ENCODE measurements at regions not wholly inside any gene's neighbourhood (a gene's known extent, or its start where the extent isn't known, plus 50 kb on each side); places are given as distances from the start of the nearest gene placed in this dataset.

GRCh38 chr4:22217480-22217879 lies 268.9 kb upstream of the KCNIP4 start:
- DNase-seq, result no peak

- no peak for DNase-seq
Measured at GRCh38 chr4:22216278-22216677, 267.7 kb upstream of the KCNIP4 start.

GRCh38 chr4:22215084-22215483 lies 266.5 kb upstream of the KCNIP4 start:
- DNase-seq, result no peak

GRCh38 chr4:22203711-22204011 lies 255.1 kb upstream of the KCNIP4 start:
- no peak for DNase-seq

GRCh38 chr4:22202975-22203710 lies 254.6 kb upstream of the KCNIP4 start:
- DNase-seq, result no peak

- no peak for DNase-seq
Measured at GRCh38 chr4:22202246-22202974, 253.8 kb upstream of the KCNIP4 start.

GRCh38 chr4:22201256-22201655 lies 252.7 kb upstream of the KCNIP4 start:
- no peak for DNase-seq

- no peak for DNase-seq
Measured at GRCh38 chr4:22196551-22196950, 248.0 kb upstream of the KCNIP4 start.

GRCh38 chr4:22192084-22192511 lies 243.5 kb upstream of the KCNIP4 start:
- peak in 2 of 3 experiments; percentile 4 to 56 for DNase-seq

- no peak for DNase-seq
Measured at GRCh38 chr4:22191565-22191964, 243.0 kb upstream of the KCNIP4 start.

GRCh38 chr4:22190855-22191254 lies 242.3 kb upstream of the KCNIP4 start:
- no peak for DNase-seq

- peak in 2 of 3 experiments; percentile 18 to 65 for DNase-seq
Measured at GRCh38 chr4:22187203-22187820, 238.7 kb upstream of the KCNIP4 start.

- no peak for DNase-seq
Measured at GRCh38 chr4:22181736-22182135, 233.2 kb upstream of the KCNIP4 start.

GRCh38 chr4:22179124-22179874 lies 230.7 kb upstream of the KCNIP4 start:
- no peak for DNase-seq

- no peak for DNase-seq
Measured at GRCh38 chr4:22174640-22175039, 226.1 kb upstream of the KCNIP4 start.

- DNase-seq, result no peak
Measured at GRCh38 chr4:22170353-22170752, 221.8 kb upstream of the KCNIP4 start.

- no peak for DNase-seq
Measured at GRCh38 chr4:22167201-22167600, 218.6 kb upstream of the KCNIP4 start.

- no peak for DNase-seq
Measured at GRCh38 chr4:22162454-22162853, 213.9 kb upstream of the KCNIP4 start.

GRCh38 chr4:22130741-22131140 lies 182.2 kb upstream of the KCNIP4 start:
- no peak for DNase-seq

GRCh38 chr4:22129454-22130029 lies 181.0 kb upstream of the KCNIP4 start:
- peak; percentile 18 to 65 (median 41) for DNase-seq

- no peak for DNase-seq
Measured at GRCh38 chr4:22122062-22122461, 173.5 kb upstream of the KCNIP4 start.

- DNase-seq, result no peak
Measured at GRCh38 chr4:22115262-22115661, 166.7 kb upstream of the KCNIP4 start.

- no peak for DNase-seq
Measured at GRCh38 chr4:22103768-22104167, 155.2 kb upstream of the KCNIP4 start.

All from NCI-H1417 (cell line).